ENCODE measurements at regions not wholly inside any gene's neighbourhood (a gene's known extent, or its start where the extent isn't known, plus 50 kb on each side); places are given as distances from the start of the nearest gene placed in this dataset.
"Not testable (repeated sequence)": the region's sequence is repeated elsewhere in the genome, so short reads cannot be mapped to it uniquely, and the experiment has no call there.

- TF ChIP-seq ZNF24 (tag by site-specific recombination; IDR thresholded peaks at IDR 0.05) = no peak
- no peaks in the 10 kb centered on the region for H3K4me1 ChIP-seq (ENCODE audit: control insufficient read depth, insufficient read depth, low read length)
- no peaks in the 10 kb centered on the region for H3K36me3 ChIP-seq (ENCODE audit: control insufficient read depth in 2 of 2, insufficient read depth in 1 of 2, low read length in 2 of 2)
- no peak overlapping the region for H3K27ac ChIP-seq (ENCODE audit: extremely low read depth, low read depth, low read length)
- H3K4me3 ChIP-seq (ENCODE audit: low read depth, low read length) = no peak overlapping the region
- H3K9me3 ChIP-seq (ENCODE audit: control insufficient read depth, insufficient read depth, low read depth, low read length) = no peaks in the 10 kb centered on the region
- ChIA-PET CTCF (no interaction called here), POLR2A (no interaction called here)
Observed at GRCh38 chrX:146956760-146957159, 142.2 kb upstream of the CXorf51A start.

GRCh38 chrX:146934256-146934655, 119.7 kb upstream of the CXorf51A start:
- H3K36me3 ChIP-seq (ENCODE audit: control insufficient read depth in 2 of 2, insufficient read depth in 1 of 2, low read length in 2 of 2) = no peaks in the 10 kb centered on the region
- H3K27ac ChIP-seq (ENCODE audit: extremely low read depth, low read depth, low read length) = no peak overlapping the region
- CTCF ChIA-PET = no interaction called here
- no peak overlapping the region for H3K4me3 ChIP-seq (ENCODE audit: low read depth, low read length)
- TF ChIP-seq ZBTB48 (tag by site-specific recombination; IDR thresholded peaks at IDR 0.05) = no peak
- no peak for TF ChIP-seq ZNF416 (tag by site-specific recombination; IDR thresholded peaks at IDR 0.05)
- TF ChIP-seq ZNF785 (tag by site-specific recombination; IDR thresholded peaks at IDR 0.05) = no peak
- POLR2A ChIA-PET = no interaction called here
- no peaks in the 10 kb centered on the region for H3K9me3 ChIP-seq (ENCODE audit: control insufficient read depth, insufficient read depth, low read depth, low read length)
- H3K4me1 ChIP-seq (ENCODE audit: control insufficient read depth, insufficient read depth, low read length) = no peaks in the 10 kb centered on the region

DNA sequence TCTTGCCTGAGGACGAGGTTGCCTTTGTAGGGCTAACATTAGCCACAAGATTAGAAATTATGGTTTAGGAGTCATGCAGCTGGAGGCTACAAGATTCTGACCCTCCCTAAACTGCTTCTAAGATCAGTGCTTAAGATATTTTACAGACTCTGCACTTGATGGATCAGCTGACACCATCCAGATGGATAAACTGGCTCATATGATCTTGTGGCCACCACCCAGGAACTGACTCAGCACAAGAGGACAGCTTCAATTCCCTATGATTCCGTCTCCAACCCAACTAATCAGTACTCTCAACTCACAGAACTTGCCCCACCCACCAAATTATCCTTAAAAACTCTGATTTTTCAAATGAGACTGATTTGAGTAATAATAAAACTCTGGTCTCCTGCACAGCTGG, 118.5 kb upstream of the CXorf51A start:
- H3K27ac ChIP-seq (ENCODE audit: extremely low read depth, low read depth, low read length); H3K9me3 ChIP-seq (ENCODE audit: control insufficient read depth, insufficient read depth, low read depth, low read length); H3K36me3 ChIP-seq (ENCODE audit: control insufficient read depth in 2 of 2, insufficient read depth in 1 of 2, low read length in 2 of 2); H3K4me3 ChIP-seq (ENCODE audit: low read depth, low read length); POLR2A ChIA-PET; CTCF ChIA-PET; H3K4me1 ChIP-seq (ENCODE audit: control insufficient read depth, insufficient read depth, low read length): not testable (repeated sequence)

DNA sequence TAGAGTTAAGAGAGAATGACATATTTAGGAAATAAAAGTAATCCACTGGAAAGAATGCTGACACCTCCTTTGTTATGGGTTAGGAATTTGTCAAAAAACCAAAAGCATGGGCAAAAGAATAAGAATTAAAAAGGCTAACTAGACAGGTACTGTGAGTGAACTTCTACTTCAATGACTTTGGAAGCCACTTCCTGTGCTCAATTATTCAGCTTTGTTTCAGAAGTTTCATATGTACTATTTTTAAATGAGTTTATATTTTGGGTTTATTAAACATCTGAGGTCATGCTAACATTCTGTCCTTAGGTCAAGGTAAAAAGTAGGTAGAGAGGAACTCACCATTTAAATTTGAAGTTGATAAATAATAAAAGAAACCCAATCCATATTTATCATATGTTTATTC, 106.7 kb upstream of the CXorf51A start:
- ChIA-PET CTCF (no interaction called here), POLR2A (no interaction called here)
- TF ChIP-seq ZNF274 (IDR thresholded peaks at IDR 0.05; ENCODE audit: low read length) (no peak), ZNF274 (tag by site-specific recombination; IDR thresholded peaks at IDR 0.05; ENCODE audit: borderline replicate concordance) (no peak), ZBTB8A (tag by site-specific recombination; IDR thresholded peaks at IDR 0.05) (no peak), ZNF324 (tag by site-specific recombination; IDR thresholded peaks at IDR 0.05) (no peak), ZNF558 (tag by site-specific recombination; IDR thresholded peaks at IDR 0.05) (no peak), ZEB2 (tag by site-specific recombination; IDR thresholded peaks at IDR 0.05) (no peak), ZBTB44 (tag by site-specific recombination; IDR thresholded peaks at IDR 0.05) (no peak), ZNF624 (tag by site-specific recombination; IDR thresholded peaks at IDR 0.05) (no peak), ZBTB17 (tag by site-specific recombination; IDR thresholded peaks at IDR 0.05) (no peak)
- Histone ChIP-seq H3K4me1 (ENCODE audit: control insufficient read depth, insufficient read depth, low read length) (no peaks in the 10 kb centered on the region), H3K9me3 (ENCODE audit: control insufficient read depth, insufficient read depth, low read depth, low read length) (no peaks in the 10 kb centered on the region), H3K4me3 (ENCODE audit: low read depth, low read length) (no peak overlapping the region), H3K36me3 (ENCODE audit: control insufficient read depth in 2 of 2, insufficient read depth in 1 of 2, low read length in 2 of 2) (no peaks in the 10 kb centered on the region), H3K27ac (ENCODE audit: extremely low read depth, low read depth, low read length) (no peak overlapping the region)

DNA sequence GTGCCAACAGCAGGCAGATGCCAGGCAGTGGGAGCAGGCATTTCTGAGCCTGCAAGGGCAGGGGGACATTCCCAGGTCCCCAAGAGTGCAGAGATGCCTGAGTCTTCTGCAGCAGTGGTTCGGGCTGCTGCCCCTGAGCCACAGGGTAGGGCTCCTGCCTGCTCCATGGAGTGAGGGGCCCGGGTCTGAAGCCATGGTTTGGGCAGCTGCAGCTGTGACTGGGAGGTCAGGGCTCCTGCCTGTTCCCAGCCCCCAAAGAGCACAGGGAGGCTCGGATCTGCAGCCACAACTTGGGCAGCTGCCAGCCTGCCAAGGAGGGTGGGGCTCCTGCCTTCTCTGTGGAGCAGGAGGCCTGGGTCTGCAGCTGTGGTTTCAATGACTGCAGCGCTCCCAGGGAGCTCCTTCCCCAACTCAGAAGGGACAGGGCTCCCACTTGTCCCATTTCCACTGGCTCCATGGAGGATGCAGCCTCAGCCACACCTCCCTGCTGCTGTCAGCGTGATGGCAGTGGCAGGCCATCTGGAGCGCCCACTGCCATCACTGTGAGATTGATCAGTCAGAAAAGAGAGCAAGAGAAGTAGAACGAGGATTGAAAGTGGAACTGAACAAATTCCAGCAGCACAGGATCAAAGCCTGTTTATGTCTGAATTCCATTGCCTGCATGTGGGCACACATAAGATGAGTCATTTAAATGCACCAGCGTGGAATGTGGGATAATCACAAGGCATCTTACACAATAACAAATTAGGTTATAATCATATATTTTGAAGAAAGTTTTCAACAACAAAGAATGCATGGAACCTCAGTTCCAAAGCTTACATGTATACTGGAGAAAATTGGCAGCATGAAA, 93.1 kb upstream of the CXorf51A start:
- H3K36me3 ChIP-seq (ENCODE audit: control insufficient read depth in 2 of 2, insufficient read depth in 1 of 2, low read length in 2 of 2) = no peaks in the 10 kb centered on the region
- no peaks in the 10 kb centered on the region; the same call in 1 of the 2 replicates for H3K9me3 ChIP-seq (ENCODE audit: control insufficient read depth, insufficient read depth, low read depth, low read length)
- H3K4me3 ChIP-seq (ENCODE audit: low read depth, low read length) = no peak overlapping the region
- H3K27ac ChIP-seq (ENCODE audit: extremely low read depth, low read depth, low read length) = no peak overlapping the region
- H3K4me1 ChIP-seq (ENCODE audit: control insufficient read depth, insufficient read depth, low read length) = no peaks in the 10 kb centered on the region
- CTCF ChIA-PET = no interaction called here
- TF ChIP-seq, protein P1, sequence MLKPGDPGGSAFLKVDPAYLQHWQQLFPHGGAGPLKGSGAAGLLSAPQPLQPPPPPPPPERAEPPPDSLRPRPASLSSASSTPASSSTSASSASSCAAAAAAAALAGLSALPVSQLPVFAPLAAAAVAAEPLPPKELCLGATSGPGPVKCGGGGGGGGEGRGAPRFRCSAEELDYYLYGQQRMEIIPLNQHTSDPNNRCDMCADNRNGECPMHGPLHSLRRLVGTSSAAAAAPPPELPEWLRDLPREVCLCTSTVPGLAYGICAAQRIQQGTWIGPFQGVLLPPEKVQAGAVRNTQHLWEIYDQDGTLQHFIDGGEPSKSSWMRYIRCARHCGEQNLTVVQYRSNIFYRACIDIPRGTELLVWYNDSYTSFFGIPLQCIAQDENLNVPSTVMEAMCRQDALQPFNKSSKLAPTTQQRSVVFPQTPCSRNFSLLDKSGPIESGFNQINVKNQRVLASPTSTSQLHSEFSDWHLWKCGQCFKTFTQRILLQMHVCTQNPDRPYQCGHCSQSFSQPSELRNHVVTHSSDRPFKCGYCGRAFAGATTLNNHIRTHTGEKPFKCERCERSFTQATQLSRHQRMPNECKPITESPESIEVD (tag by site-specific recombination; IDR thresholded peaks at IDR 0.05) = no peak
- TF ChIP-seq REPIN1 (tag by site-specific recombination; IDR thresholded peaks at IDR 0.05; ENCODE audit: low read depth) (no peak), ZSCAN4 (tag by site-specific recombination; IDR thresholded peaks at IDR 0.05) (no peak), ZNF555 (tag by site-specific recombination; conservative IDR thresholded peaks at IDR 0.05) (no peak), ZNF23 (tag by site-specific recombination; IDR thresholded peaks at IDR 0.05; ENCODE audit: borderline replicate concordance) (no peak), ZNF138 (tag by site-specific recombination; IDR thresholded peaks at IDR 0.05; ENCODE audit: borderline replicate concordance) (no peak)
- POLR2A ChIA-PET = no interaction called here

Measured in HEK293 (cell line).